Peyer's patch (tissue), 4 donors: ENCODE measurements at regions not wholly inside any gene's neighbourhood (a gene's known extent, or its start where the extent isn't known, plus 50 kb on each side); places are given as distances from the start of the nearest gene placed in this dataset.

Source experiments
- DNase-seq, 3 donors: peaks; one replicate each; pipeline ENCODE4 v3.0.0-alpha.2; 2017 to 2019
- H3K27ac ChIP-seq, 4 donors: fragments of 200-600 bp; sonication (generic); one replicate each; pipeline ENCODE4 v1.5.1; 2016 to 2019
- H3K27me3 ChIP-seq, 2 donors: fragments of 200-600 bp; sonication (generic); one replicate each; pipeline ENCODE4 v1.5.1; 2019
- H3K36me3 ChIP-seq, 3 donors: fragments of 200-600 bp; sonication (generic); one replicate each; pipeline ENCODE4 v1.5.1; 2016 to 2019
- H3K4me1 ChIP-seq, 4 donors: fragments of 200-600 bp; sonication (generic); one replicate each; pipeline ENCODE4 v1.5.1; 2016 to 2019
- H3K4me3 ChIP-seq, 4 donors: fragments of 200-600 bp; sonication (generic); 1 replicate in 3 of 4; 2 replicates in 1 of 4; pipeline ENCODE4 v1.5.1; 2016 to 2019; ENCODE audit warnings: mild to moderate bottlenecking in 1 of 4
- H3K9me3 ChIP-seq, 4 donors: fragments of 200-600 bp; sonication (generic); one replicate each; pipeline ENCODE4 v1.5.1; 2016 to 2019; ENCODE audit warnings: mild to moderate bottlenecking in 1 of 4
- CTCF ChIP-seq, 6 experiments: fragments of 450-650 bp in 4 of 6; fragments of 200-600 bp in 2 of 6; sonication (generic) in 1 of 6; IDR thresholded peaks; one replicate each; pipeline ENCODE4 v1.5.1; 2017 to 2019; ENCODE audit warnings: antibody characterized with exemption in 6 of 6, mild to moderate bottlenecking in 3 of 6, moderate library complexity in 1 of 6
- POLR2A ChIP-seq, 2 donors: fragments of 450-650 bp; IDR thresholded peaks; one replicate each; pipeline ENCODE4 v1.5.1; 2017; ENCODE audit warnings: antibody characterized with exemption in 2 of 2, mild to moderate bottlenecking in 2 of 2, moderate library complexity in 2 of 2

GRCh38 chr1:213683529-213683928, 304.2 kb upstream of the PROX1 start:
- H3K27me3 ChIP-seq = no peaks in the 10 kb centered on the region
- no peak overlapping the region for H3K4me3 ChIP-seq
- TF ChIP-seq CTCF (IDR thresholded peaks at IDR 0.05) = no peak
- TF ChIP-seq POLR2A (IDR thresholded peaks at IDR 0.05) = no peak
- H3K9me3 ChIP-seq = no peaks in the 10 kb centered on the region
- no peaks in the 10 kb centered on the region for H3K36me3 ChIP-seq
- H3K27ac ChIP-seq = no peak overlapping the region
- no peak for DNase-seq
- no peaks in the 10 kb centered on the region for H3K4me1 ChIP-seq

DNA sequence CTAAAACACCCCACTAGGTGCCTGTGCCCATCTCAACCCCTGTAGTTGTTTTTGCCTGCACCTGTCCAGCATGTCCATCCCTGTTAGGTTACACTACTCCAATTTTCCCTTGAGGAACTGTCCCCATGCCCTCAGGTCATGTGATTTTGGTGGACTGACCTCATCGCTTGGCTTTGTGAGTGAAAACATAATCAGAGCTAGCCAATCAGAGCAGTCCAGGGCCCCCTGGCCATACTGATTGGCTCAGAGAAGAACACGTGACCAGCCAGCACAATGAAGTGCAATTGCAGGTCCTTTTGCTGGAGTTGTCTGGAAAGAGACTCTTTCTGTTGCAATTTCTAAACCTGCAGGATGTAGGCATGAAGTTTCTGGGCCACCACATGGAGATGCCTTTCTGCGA, 303.3 kb upstream of the PROX1 start:
- H3K9me3 ChIP-seq = no peaks in the 10 kb centered on the region
- TF ChIP-seq POLR2A (IDR thresholded peaks at IDR 0.05) = no peak
- no peak for TF ChIP-seq CTCF (IDR thresholded peaks at IDR 0.05)
- H3K36me3 ChIP-seq = no peaks in the 10 kb centered on the region
- peaks cover 0 to 1% (median 0%) of the 10 kb centered on the region in 4 donors for H3K4me1 ChIP-seq
- H3K27me3 ChIP-seq = no peaks in the 10 kb centered on the region
- H3K27ac ChIP-seq = no peak overlapping the region
- no peak for DNase-seq
- H3K4me3 ChIP-seq = no peak overlapping the region

GRCh38 chr1:213685992-213686582, 301.7 kb upstream of the PROX1 start:
- no peak overlapping the region for H3K27ac ChIP-seq
- no peaks in the 10 kb centered on the region for H3K27me3 ChIP-seq
- H3K4me1 ChIP-seq = peaks cover 0 to 8% (median 0%) of the 10 kb centered on the region in 4 donors
- H3K36me3 ChIP-seq = no peaks in the 10 kb centered on the region
- DNase-seq = no peak
- no peak overlapping the region for H3K4me3 ChIP-seq
- H3K9me3 ChIP-seq = no peaks in the 10 kb centered on the region
- TF ChIP-seq CTCF (IDR thresholded peaks at IDR 0.05) = no peak
- no peak for TF ChIP-seq POLR2A (IDR thresholded peaks at IDR 0.05)

DNA sequence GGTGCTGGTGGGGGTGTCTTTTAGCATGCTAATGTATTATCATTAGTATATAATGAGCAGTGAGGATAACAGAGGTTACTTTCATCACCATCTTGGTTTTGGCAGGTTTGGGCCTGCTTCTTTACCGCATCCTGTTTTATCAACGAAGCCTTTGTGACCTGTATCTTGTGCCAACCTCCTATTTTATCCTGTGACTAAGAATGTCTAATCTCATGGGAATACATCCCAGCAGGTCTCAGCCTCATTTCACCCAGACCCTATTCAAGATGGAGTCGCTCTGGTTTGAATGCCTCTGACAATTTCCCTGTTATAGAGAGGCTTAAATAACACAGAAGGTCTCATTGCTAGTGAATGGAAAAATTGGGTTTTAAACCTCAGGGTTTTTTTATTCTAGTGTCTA, 300.8 kb upstream of the PROX1 start:
- no peak overlapping the region for H3K4me3 ChIP-seq
- peaks cover 0 to 17% (median 0%) of the 10 kb centered on the region in 4 donors for H3K4me1 ChIP-seq
- H3K27me3 ChIP-seq = no peaks in the 10 kb centered on the region
- no peak for DNase-seq
- H3K27ac ChIP-seq = no peak overlapping the region
- no peaks in the 10 kb centered on the region for H3K9me3 ChIP-seq
- H3K36me3 ChIP-seq = no peaks in the 10 kb centered on the region
- TF ChIP-seq POLR2A (IDR thresholded peaks at IDR 0.05) (no peak), CTCF (IDR thresholded peaks at IDR 0.05) (no peak)

GRCh38 chr1:213687832-213688231, 299.9 kb upstream of the PROX1 start:
- peaks cover 0 to 22% (median 2%) of the 10 kb centered on the region in 4 donors for H3K4me1 ChIP-seq
- no peak for TF ChIP-seq POLR2A (IDR thresholded peaks at IDR 0.05)
- TF ChIP-seq CTCF (IDR thresholded peaks at IDR 0.05) = no peak
- H3K27ac ChIP-seq = peak overlapping the region in 3 of 4 donors; percentile 17 to 68 (median 61)
- no peak for DNase-seq
- H3K27me3 ChIP-seq = no peaks in the 10 kb centered on the region
- no peaks in the 10 kb centered on the region for H3K36me3 ChIP-seq
- no peaks in the 10 kb centered on the region for H3K9me3 ChIP-seq
- no peak overlapping the region for H3K4me3 ChIP-seq

GRCh38 chr1:213688655-213689054, 299.1 kb upstream of the PROX1 start:
- TF ChIP-seq CTCF (IDR thresholded peaks at IDR 0.05) (no peak), POLR2A (IDR thresholded peaks at IDR 0.05) (no peak)
- DNase-seq = no peak
- Histone ChIP-seq H3K9me3 (no peaks in the 10 kb centered on the region), H3K27ac (peak overlapping the region in 3 of 4 donors; percentile 17 to 68 (median 61)), H3K4me3 (no peak overlapping the region), H3K4me1 (peaks cover 0 to 29% (median 2%) of the 10 kb centered on the region in 4 donors), H3K27me3 (no peaks in the 10 kb centered on the region), H3K36me3 (no peaks in the 10 kb centered on the region)
